ENCODE measurements at regions not wholly inside any gene's neighbourhood (a gene's known extent, or its start where the extent isn't known, plus 50 kb on each side); places are given as distances from the start of the nearest gene placed in this dataset.
"Not testable (repeated sequence)": the region's sequence is repeated elsewhere in the genome, so short reads cannot be mapped to it uniquely, and the experiment has no call there.

GRCh38 chr2:111428915-111429314, 308.2 kb downstream of the BCL2L11 start:
- not testable (repeated sequence) for H3K4me1 ChIP-seq (ENCODE audit: control insufficient read depth in 2 of 2, insufficient read depth in 1 of 2, low read depth in 1 of 2, low read length in 2 of 2); H2BK15ac ChIP-seq (ENCODE audit: low read length); H3K27me3 ChIP-seq (ENCODE audit: control insufficient read depth in 3 of 3, insufficient read depth in 3 of 3, low read depth in 1 of 3, low read length in 3 of 3); H4K91ac ChIP-seq (ENCODE audit: low read depth, low read length, poor library complexity); H3K27ac ChIP-seq (replicated peaks; ENCODE audit: low read length); H3K36me3 ChIP-seq (replicated peaks in 1 of 2; ENCODE audit: control insufficient read depth in 2 of 2, insufficient read depth in 2 of 2, low read length in 2 of 2); H2BK12ac ChIP-seq (ENCODE audit: low read length); H3K18ac ChIP-seq (ENCODE audit: low read length); DNase-seq (ENCODE audit: low spot score); H4K8ac ChIP-seq (ENCODE audit: low read depth, low read length); H3K9me3 ChIP-seq (replicated peaks in 1 of 2; ENCODE audit: control insufficient read depth in 2 of 2, insufficient read depth in 1 of 2, low read depth in 1 of 2, low read length in 2 of 2); H2BK120ac ChIP-seq (ENCODE audit: low read depth, low read length); H2AK5ac ChIP-seq (ENCODE audit: low read depth, low read length); H3K14ac ChIP-seq (ENCODE audit: low read length); H3K4ac ChIP-seq (ENCODE audit: low read length); H2BK5ac ChIP-seq (ENCODE audit: low read length); H3K79me1 ChIP-seq (ENCODE audit: low read depth, low read length); H3K23ac ChIP-seq (ENCODE audit: low read depth, low read length, poor library complexity); H3K9ac ChIP-seq (ENCODE audit: low read depth, low read length, poor library complexity); H3K4me2 ChIP-seq (ENCODE audit: insufficient read depth, low read length, poor library complexity, severe bottlenecking); H3K4me3 ChIP-seq (ENCODE audit: low read length in 2 of 2); H2AFZ ChIP-seq (ENCODE audit: low read length)
- WGBS, 2 donors (ENCODE audit: extremely low coverage in 2 of 2, insufficient read length in 2 of 2, insufficient replicate concordance in 1 of 2), result no CpG with 5 or more reads among the region's 6 CpGs

GRCh38 chr2:111429353-111429752, 308.6 kb downstream of the BCL2L11 start:
- not testable (repeated sequence) for H2BK12ac ChIP-seq (ENCODE audit: low read length); H3K4ac ChIP-seq (ENCODE audit: low read length); H3K4me2 ChIP-seq (ENCODE audit: insufficient read depth, low read length, poor library complexity, severe bottlenecking); H2BK5ac ChIP-seq (ENCODE audit: low read length); H3K36me3 ChIP-seq (replicated peaks in 1 of 2; ENCODE audit: control insufficient read depth in 2 of 2, insufficient read depth in 2 of 2, low read length in 2 of 2); H3K27ac ChIP-seq (replicated peaks; ENCODE audit: low read length); H2AFZ ChIP-seq (ENCODE audit: low read length); H3K79me1 ChIP-seq (ENCODE audit: low read depth, low read length); DNase-seq (ENCODE audit: low spot score); H3K4me3 ChIP-seq (ENCODE audit: low read length in 2 of 2); H2BK15ac ChIP-seq (ENCODE audit: low read length); H3K9me3 ChIP-seq (replicated peaks in 1 of 2; ENCODE audit: control insufficient read depth in 2 of 2, insufficient read depth in 1 of 2, low read depth in 1 of 2, low read length in 2 of 2); H2AK5ac ChIP-seq (ENCODE audit: low read depth, low read length); H3K23ac ChIP-seq (ENCODE audit: low read depth, low read length, poor library complexity); H2BK120ac ChIP-seq (ENCODE audit: low read depth, low read length); H4K8ac ChIP-seq (ENCODE audit: low read depth, low read length); H3K14ac ChIP-seq (ENCODE audit: low read length); H3K4me1 ChIP-seq (ENCODE audit: control insufficient read depth in 2 of 2, insufficient read depth in 1 of 2, low read depth in 1 of 2, low read length in 2 of 2); H4K91ac ChIP-seq (ENCODE audit: low read depth, low read length, poor library complexity); H3K18ac ChIP-seq (ENCODE audit: low read length); H3K27me3 ChIP-seq (ENCODE audit: control insufficient read depth in 3 of 3, insufficient read depth in 3 of 3, low read depth in 1 of 3, low read length in 3 of 3); H3K9ac ChIP-seq (ENCODE audit: low read depth, low read length, poor library complexity)
- no CpG with 5 or more reads among the region's 8 CpGs for WGBS, 2 donors (ENCODE audit: extremely low coverage in 2 of 2, insufficient read length in 2 of 2, insufficient replicate concordance in 1 of 2)

- not testable (repeated sequence) for H3K4me2 ChIP-seq (ENCODE audit: insufficient read depth, low read length, poor library complexity, severe bottlenecking); H3K27me3 ChIP-seq (ENCODE audit: control insufficient read depth in 3 of 3, insufficient read depth in 3 of 3, low read depth in 1 of 3, low read length in 3 of 3); H3K18ac ChIP-seq (ENCODE audit: low read length); DNase-seq (ENCODE audit: low spot score); H3K4ac ChIP-seq (ENCODE audit: low read length); H3K4me1 ChIP-seq (ENCODE audit: control insufficient read depth in 2 of 2, insufficient read depth in 1 of 2, low read depth in 1 of 2, low read length in 2 of 2); H4K91ac ChIP-seq (ENCODE audit: low read depth, low read length, poor library complexity); H3K36me3 ChIP-seq (replicated peaks in 1 of 2; ENCODE audit: control insufficient read depth in 2 of 2, insufficient read depth in 2 of 2, low read length in 2 of 2); H3K27ac ChIP-seq (replicated peaks; ENCODE audit: low read length); H3K9me3 ChIP-seq (replicated peaks in 1 of 2; ENCODE audit: control insufficient read depth in 2 of 2, insufficient read depth in 1 of 2, low read depth in 1 of 2, low read length in 2 of 2); H2AK5ac ChIP-seq (ENCODE audit: low read depth, low read length); H3K79me1 ChIP-seq (ENCODE audit: low read depth, low read length); H3K9ac ChIP-seq (ENCODE audit: low read depth, low read length, poor library complexity); H3K14ac ChIP-seq (ENCODE audit: low read length); H3K23ac ChIP-seq (ENCODE audit: low read depth, low read length, poor library complexity); H3K4me3 ChIP-seq (ENCODE audit: low read length in 2 of 2); H2BK12ac ChIP-seq (ENCODE audit: low read length); H2BK120ac ChIP-seq (ENCODE audit: low read depth, low read length); H2BK5ac ChIP-seq (ENCODE audit: low read length); H2AFZ ChIP-seq (ENCODE audit: low read length); H2BK15ac ChIP-seq (ENCODE audit: low read length); H4K8ac ChIP-seq (ENCODE audit: low read depth, low read length)
- WGBS, 2 donors (ENCODE audit: extremely low coverage in 2 of 2, insufficient read length in 2 of 2, insufficient replicate concordance in 1 of 2), result no CpG with 5 or more reads among the region's 9 CpGs
Observed at GRCh38 chr2:111430817-111431661, 310.3 kb downstream of the BCL2L11 start.

- H3K79me1 ChIP-seq (ENCODE audit: low read depth, low read length); H3K14ac ChIP-seq (ENCODE audit: low read length); H3K23ac ChIP-seq (ENCODE audit: low read depth, low read length, poor library complexity); H3K4me3 ChIP-seq (ENCODE audit: low read length in 2 of 2); H4K91ac ChIP-seq (ENCODE audit: low read depth, low read length, poor library complexity); H3K9ac ChIP-seq (ENCODE audit: low read depth, low read length, poor library complexity); H2BK15ac ChIP-seq (ENCODE audit: low read length); H3K4me1 ChIP-seq (ENCODE audit: control insufficient read depth in 2 of 2, insufficient read depth in 1 of 2, low read depth in 1 of 2, low read length in 2 of 2); H2AFZ ChIP-seq (ENCODE audit: low read length); H3K18ac ChIP-seq (ENCODE audit: low read length); H4K8ac ChIP-seq (ENCODE audit: low read depth, low read length); H2BK12ac ChIP-seq (ENCODE audit: low read length); H3K4ac ChIP-seq (ENCODE audit: low read length); H2AK5ac ChIP-seq (ENCODE audit: low read depth, low read length); DNase-seq (ENCODE audit: low spot score); H3K36me3 ChIP-seq (replicated peaks in 1 of 2; ENCODE audit: control insufficient read depth in 2 of 2, insufficient read depth in 2 of 2, low read length in 2 of 2); H2BK5ac ChIP-seq (ENCODE audit: low read length); H3K9me3 ChIP-seq (replicated peaks in 1 of 2; ENCODE audit: control insufficient read depth in 2 of 2, insufficient read depth in 1 of 2, low read depth in 1 of 2, low read length in 2 of 2); H2BK120ac ChIP-seq (ENCODE audit: low read depth, low read length); H3K27me3 ChIP-seq (ENCODE audit: control insufficient read depth in 3 of 3, insufficient read depth in 3 of 3, low read depth in 1 of 3, low read length in 3 of 3); H3K4me2 ChIP-seq (ENCODE audit: insufficient read depth, low read length, poor library complexity, severe bottlenecking); H3K27ac ChIP-seq (replicated peaks; ENCODE audit: low read length): not testable (repeated sequence)
- WGBS, 2 donors (ENCODE audit: extremely low coverage in 2 of 2, insufficient read length in 2 of 2, insufficient replicate concordance in 1 of 2), result no CpG with 5 or more reads among the region's 3 CpGs
Observed at GRCh38 chr2:111432423-111432822, 311.7 kb downstream of the BCL2L11 start.

Measured in neuronal stem cell (in vitro differentiated cells).